ENCODE measurements at regions not wholly inside any gene's neighbourhood (a gene's known extent, or its start where the extent isn't known, plus 50 kb on each side); places are given as distances from the start of the nearest gene placed in this dataset.

- TF ChIP-seq CTCF (IDR thresholded peaks at IDR 0.05), result no peak
- no peak for TF ChIP-seq ZFX (IDR thresholded peaks at IDR 0.05; ENCODE audit: borderline replicate concordance)
- H3K27ac ChIP-seq, result no peak overlapping the region
These were observed 1404.0 kb upstream of the ADGRB3 start for GRCh38 chr6:67231092-67231491.

GRCh38 chr6:67224989-67225388 is 1410.1 kb upstream of the ADGRB3 start:
- no peak for TF ChIP-seq ZFX (IDR thresholded peaks at IDR 0.05; ENCODE audit: borderline replicate concordance)
- no peak for TF ChIP-seq CTCF (IDR thresholded peaks at IDR 0.05)
- no peak overlapping the region for H3K27ac ChIP-seq

- TF ChIP-seq CTCF (IDR thresholded peaks at IDR 0.05) (no peak), ZFX (IDR thresholded peaks at IDR 0.05; ENCODE audit: borderline replicate concordance) (no peak)
- no peak overlapping the region for H3K27ac ChIP-seq
These were observed 1413.9 kb upstream of the ADGRB3 start for GRCh38 chr6:67221226-67221625.

- no peak overlapping the region for H3K27ac ChIP-seq
- TF ChIP-seq CTCF (IDR thresholded peaks at IDR 0.05), result no peak
- TF ChIP-seq ZFX (IDR thresholded peaks at IDR 0.05; ENCODE audit: borderline replicate concordance), result no peak
These were observed 1415.7 kb upstream of the ADGRB3 start for GRCh38 chr6:67219346-67219745.

- H3K27ac ChIP-seq, result no peak overlapping the region
- no peak for TF ChIP-seq ZFX (IDR thresholded peaks at IDR 0.05; ENCODE audit: borderline replicate concordance)
- no peak for TF ChIP-seq CTCF (IDR thresholded peaks at IDR 0.05)
These were observed 1422.5 kb upstream of the ADGRB3 start for GRCh38 chr6:67212584-67212983.

GRCh38 chr6:67210450-67210849 is 1424.6 kb upstream of the ADGRB3 start:
- no peak for TF ChIP-seq ZFX (IDR thresholded peaks at IDR 0.05; ENCODE audit: borderline replicate concordance)
- no peak for TF ChIP-seq CTCF (IDR thresholded peaks at IDR 0.05)
- no peak overlapping the region for H3K27ac ChIP-seq

GRCh38 chr6:67201563-67201962 is 1433.5 kb upstream of the ADGRB3 start:
- no peak for TF ChIP-seq ZFX (IDR thresholded peaks at IDR 0.05; ENCODE audit: borderline replicate concordance)
- TF ChIP-seq CTCF (IDR thresholded peaks at IDR 0.05), result no peak
- H3K27ac ChIP-seq, result no peak overlapping the region
